ENCODE measurements at regions not wholly inside any gene's neighbourhood (a gene's known extent, or its start where the extent isn't known, plus 50 kb on each side); places are given as distances from the start of the nearest gene placed in this dataset.

- TF ChIP-seq CTCF (IDR thresholded peaks at IDR 0.05; ENCODE audit: extremely low read depth in 1 of 2, insufficient read depth in 1 of 2, low read depth in 1 of 2, low read length in 2 of 2) (no peak), POLR2A (IDR thresholded peaks at IDR 0.05; ENCODE audit: low read depth, low read length) (no peak)
Observed at GRCh38 chrX:10939424-10939823, 171.7 kb upstream of the HCCS start.

Measured in endothelial cell of umbilical vein (primary cell).